GM18505 (cell line): ENCODE measurements at regions not wholly inside any gene's neighbourhood (a gene's known extent, or its start where the extent isn't known, plus 50 kb on each side); places are given as distances from the start of the nearest gene placed in this dataset.

Experiments used
- ATAC-seq: cut with Tn5 transposase; IDR thresholded peaks from one replicate; pipeline ENCODE4 v1.9.1; 2021; ENCODE audit not compliant: unreplicated experiment
- POLR2A ChIP-seq: IDR thresholded peaks from 4 replicates; pipeline ENCODE4 v1.6.1; 2011; ENCODE audit warnings: borderline replicate concordance; ENCODE audit not compliant: insufficient read depth, insufficient read length; ENCODE audit errors: extremely low read depth

DNA sequence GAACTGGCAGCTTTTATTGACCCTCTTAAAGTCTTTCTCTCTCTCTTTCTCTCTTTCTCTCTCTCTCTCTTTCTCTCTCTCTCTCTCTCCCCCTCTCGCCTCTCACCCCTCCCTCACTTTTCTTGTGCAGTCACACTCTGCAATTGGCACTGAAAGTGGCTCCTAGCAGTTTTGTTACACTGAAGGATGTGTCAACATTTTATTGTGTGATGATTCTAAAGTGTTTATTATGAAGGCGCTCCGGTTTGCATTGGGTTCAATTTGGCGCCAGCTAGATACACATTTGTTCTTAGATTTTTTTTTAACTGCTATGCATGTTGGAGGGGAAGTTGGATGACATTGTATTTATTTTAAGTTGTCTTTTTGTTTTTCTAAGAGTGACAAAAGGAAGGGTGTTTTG lies 64.0 kb upstream of the CHRM3 start:
- no peak for ATAC-seq
- no peak for TF ChIP-seq POLR2A

DNA sequence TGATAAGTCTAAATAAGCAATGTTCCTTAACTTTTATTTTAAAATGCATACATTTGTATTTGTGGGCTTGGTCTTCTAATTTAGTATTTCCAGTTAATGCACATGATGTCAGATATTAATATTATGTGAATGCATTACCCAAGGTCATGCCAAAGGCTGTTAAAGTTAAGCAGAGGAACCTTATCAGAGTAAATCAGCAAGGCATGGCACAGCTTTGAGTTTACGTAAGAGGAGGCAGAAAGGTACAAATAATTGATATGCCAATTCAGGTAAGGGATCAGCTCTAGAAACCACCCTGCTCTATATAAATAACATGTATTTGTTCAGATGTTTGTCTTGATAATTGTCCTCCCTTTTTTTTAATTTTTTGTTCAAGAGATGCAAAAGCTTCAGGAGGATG lies 64.5 kb upstream of the CHRM3 start:
- ATAC-seq: no peak
- no peak for TF ChIP-seq POLR2A

DNA sequence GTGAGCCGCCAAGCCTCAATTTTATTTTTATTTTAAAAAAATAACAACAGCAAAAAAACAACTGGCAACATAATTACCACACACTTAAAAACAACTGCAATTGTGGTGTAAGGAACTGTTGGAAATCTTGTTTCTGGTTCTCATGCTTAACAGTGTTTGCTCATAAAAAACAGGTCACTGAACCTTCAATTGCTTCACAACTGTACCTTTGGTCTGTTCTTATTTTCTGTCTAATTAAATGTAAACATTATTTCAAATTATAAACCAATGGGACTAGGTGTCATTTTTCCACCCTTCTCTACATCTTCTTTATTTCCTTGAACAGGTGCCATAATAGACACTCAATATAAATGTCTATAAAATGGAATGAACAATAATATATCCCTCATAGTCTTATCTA lies 68.4 kb upstream of the CHRM3 start:
- TF ChIP-seq POLR2A: no peak
- no peak for ATAC-seq

DNA sequence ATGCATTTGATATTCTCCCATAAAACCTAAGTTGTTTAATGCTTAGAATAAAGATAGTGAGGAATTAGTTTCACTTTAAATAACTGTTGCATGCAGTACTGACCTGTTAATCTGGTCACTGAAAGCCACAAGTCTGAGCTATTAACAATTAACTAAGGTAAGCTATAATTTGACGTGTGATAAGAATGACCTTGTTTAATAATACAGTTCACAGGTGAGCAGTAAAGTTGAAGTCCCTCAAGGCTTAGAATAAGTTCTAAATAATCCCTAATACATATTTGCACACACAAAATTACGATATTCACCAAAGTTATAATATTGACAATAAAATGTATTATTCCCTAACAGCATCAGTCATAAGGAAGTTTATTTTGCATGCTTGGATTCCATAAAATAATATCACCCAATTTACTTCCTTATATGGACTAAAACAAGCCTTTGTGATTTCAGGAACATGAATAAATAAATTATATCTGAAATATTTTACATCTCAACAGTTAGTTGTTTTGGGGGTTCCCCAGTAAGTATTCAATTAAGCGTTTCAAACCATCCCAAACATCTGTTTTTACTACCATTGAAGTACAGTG lies 70.6 kb upstream of the CHRM3 start:
- TF ChIP-seq POLR2A: no peak
- no peak for ATAC-seq

DNA sequence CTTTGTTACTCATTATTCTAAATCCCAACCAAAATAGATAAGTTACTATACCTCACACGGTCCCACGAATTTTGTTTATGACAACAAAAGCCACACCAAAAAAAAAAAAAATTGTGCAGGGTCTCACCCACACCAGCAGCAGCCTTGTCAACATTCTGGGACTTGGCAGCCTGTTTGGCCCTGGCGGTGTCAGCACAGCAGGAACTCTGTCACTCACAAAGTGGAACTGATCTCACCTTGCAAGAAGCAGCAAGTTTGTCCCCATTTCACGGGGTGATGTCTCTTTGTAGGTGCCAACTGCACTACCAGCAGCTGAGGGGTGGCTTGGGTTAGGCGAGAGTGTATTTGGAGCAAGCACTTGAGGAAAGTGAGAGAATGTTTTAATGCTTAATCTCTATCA lies 75.0 kb upstream of the CHRM3 start:
- TF ChIP-seq POLR2A: no peak
- no peak for ATAC-seq

DNA sequence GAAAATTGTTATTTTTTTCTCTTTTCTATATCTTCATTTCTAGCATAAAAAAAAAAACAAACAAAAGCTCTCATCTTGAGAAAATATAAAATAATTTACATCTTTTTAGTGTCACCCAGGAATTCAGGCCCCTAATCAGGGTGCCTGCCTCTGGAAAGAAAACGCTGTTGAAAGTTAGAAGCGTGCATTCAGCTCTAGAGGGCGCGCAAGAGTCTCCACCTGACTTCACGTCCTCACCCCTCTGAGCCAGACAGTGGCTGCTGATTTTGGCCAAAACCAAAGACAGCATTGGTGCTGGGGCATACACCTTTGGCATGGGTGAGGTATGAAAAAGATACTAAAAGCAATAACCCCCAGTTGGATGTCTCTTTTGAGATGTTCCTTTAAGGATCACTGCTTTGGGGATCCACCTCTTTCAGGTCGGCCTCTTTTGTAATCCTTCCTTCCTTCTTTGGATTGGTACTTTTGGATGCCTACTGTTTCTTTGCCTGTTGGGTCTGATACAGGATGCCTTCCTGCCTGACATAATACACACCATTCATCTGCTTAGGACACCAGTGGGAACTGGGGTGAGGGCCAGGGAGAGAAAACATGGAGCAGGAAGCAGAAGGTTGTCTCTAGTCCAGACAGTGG lies 77.6 kb upstream of the CHRM3 start:
- ATAC-seq: peak; percentile 68
- no peak for TF ChIP-seq POLR2A

DNA sequence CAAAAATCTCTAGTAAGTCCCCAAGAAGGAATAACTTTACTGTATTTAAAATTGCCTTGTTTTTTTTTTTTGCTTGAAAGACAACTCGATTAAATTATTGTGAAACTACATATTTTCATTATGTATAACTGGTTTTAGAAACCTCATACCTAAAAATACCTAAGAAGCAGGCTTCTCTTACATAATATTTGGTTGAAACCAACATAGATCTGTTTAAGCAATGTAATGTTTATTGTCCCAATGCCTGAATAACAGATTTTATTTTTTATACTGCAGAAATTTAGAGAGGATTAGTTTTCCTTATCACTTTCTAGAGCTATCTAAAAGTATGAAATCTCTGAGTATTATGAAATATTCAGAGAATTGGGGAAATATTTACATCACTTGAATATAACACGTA lies 78.5 kb upstream of the CHRM3 start:
- TF ChIP-seq POLR2A: no peak

DNA sequence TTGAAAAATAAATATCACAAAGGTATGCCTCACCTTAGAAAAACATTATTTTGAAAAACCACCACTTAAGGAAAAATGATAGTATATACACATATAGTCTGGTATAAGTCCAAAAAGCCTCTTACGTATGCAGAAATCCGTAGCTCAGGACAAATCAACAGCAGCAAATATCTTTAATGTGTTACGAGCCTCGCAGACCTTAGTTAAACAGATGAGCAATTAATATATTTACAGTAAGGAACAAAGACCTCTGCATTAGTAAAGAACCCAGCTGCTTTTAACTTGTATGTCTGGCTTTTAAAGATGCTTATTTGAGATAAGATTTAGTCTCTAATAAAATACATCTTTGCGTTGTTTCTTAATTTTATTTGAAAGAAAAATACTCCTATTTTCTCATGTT lies 79.9 kb upstream of the CHRM3 start:
- ATAC-seq: no peak

More for the DNA sequence above, 78.5 kb upstream of the CHRM3 start:
- ATAC-seq: no peak

DNA sequence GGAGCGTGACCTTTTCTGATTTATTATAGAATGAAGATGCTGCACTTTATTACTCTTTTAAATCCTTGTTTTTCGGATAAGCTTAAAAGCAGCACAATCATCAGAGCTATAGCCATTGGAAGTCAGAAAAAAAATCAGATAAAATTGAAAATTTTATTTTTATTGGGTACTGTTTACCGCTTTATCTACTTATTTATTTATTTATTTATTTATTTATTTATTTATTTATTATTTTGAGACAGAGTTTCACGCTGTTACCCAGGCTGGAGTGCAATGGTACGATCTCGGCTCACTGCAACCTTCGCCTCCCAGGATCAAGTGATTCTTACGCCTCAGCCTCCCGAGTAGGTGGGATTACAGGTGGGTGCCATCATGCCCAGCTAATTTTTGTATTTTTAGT lies 83.1 kb upstream of the CHRM3 start:
- ATAC-seq: no peak
- TF ChIP-seq POLR2A: no peak

More for the DNA sequence above, 79.9 kb upstream of the CHRM3 start:
- no peak for TF ChIP-seq POLR2A

DNA sequence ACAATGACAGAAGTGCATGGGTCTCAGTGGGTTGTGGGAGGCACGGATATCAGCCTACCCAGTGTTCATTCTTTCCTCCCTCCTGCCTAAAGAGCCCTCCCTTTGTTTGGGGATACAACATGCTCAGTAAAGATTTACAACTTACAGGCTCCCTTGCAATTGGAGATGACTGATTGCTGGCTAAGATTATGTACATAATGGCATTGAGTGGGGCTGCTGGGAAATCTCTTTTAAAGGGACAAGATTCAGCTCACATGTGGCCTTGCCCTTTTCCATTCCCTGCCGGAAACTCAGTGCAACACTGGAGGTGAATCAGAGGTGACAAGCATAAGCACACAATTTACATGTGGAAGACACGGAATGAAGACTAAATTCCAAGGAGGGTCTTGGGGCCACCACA lies 83.7 kb upstream of the CHRM3 start:
- no peak for TF ChIP-seq POLR2A
- no peak for ATAC-seq

DNA sequence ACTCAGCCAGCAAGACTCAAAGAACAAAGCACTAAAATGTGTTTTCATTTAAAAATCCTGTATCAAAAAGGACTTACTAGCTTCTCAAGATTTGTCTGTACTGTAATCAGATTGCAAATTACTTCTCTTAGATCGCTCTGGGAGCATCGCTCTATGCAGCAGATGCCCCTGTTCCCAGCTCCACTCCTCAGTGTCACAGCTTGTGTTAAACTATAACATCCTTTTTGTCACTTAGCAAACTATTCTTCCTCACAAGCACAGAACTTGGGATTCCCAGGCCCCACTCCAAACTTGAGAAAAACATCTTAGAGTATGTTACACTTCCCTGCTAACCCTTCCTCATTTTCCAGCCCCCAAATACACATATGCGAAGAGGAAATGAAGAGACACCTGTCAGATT lies 85.1 kb upstream of the CHRM3 start:
- no peak for ATAC-seq
- no peak for TF ChIP-seq POLR2A

DNA sequence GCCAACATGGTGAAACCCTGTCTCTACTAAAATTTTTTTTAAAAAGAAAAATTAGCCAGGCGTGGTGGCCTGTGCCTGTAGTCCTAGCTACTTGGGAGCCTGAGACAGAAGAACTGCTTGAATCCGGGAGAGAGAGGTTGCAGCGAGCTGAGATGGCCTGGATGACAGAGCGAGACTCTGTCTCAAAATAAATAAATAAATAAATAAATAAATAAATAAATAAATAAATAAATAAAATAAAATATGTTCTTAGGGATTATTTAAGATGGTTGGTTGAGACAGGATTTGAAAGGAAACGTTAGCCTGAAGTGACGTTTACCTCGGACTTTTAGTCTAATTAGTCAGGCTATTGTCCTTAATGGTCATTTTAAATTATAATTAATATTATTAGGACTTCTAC lies 88.5 kb upstream of the CHRM3 start:
- ATAC-seq: no peak
- no peak for TF ChIP-seq POLR2A

DNA sequence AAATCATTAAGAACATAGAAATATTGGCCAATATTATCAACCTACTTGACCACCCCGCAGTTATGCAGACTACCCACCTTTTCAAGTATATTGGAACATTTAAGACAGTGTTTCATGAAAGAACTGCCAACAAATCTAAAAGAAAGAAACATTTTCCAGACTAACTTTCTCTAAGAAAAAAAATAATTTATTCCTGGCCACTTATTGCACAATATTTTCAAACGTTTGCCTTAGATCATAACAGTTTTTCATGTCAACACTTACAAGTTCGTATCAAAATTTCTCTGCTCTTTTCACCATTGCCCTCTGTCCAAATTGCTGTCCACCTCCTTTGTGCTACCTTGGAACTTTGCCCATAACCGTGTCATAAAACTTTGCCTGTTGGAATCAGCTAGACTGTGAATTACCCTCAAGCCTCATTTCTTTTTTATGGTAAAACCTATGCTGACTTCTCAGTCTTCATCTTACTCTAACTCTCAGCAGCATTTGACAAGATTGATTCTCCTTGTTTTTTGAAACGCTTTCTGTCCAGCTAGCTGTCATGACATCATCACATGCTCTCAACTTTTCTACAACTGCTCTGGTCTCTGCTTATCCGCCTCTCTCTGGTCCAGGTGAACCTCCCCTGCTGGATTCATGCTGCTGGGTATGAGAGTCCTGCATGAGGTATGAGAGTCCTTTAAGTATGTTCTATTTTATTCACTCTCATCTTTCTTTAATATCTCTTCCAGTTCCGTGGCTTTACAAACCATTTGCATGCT lies 92.8 kb upstream of the CHRM3 start:
- ATAC-seq: no peak
- TF ChIP-seq POLR2A: no peak
